Muscle of leg (tissue), 3 donors: ENCODE measurements at regions not wholly inside any gene's neighbourhood (a gene's known extent, or its start where the extent isn't known, plus 50 kb on each side); places are given as distances from the start of the nearest gene placed in this dataset.

Experiments used
- DNase-seq: peaks from one replicate; pipeline ENCODE4 v3.0.0; 2013
- H3K27ac ChIP-seq: one replicate; pipeline ENCODE4 v1.5.1; 2013; ENCODE audit warnings: mild to moderate bottlenecking, low read length, control low read depth
- H3K27me3 ChIP-seq: one replicate; pipeline ENCODE4 v1.6.1; 2013; ENCODE audit warnings: low read length; ENCODE audit not compliant: control insufficient read depth, insufficient read depth
- H3K36me3 ChIP-seq: one replicate; pipeline ENCODE4 v1.6.1; 2013; ENCODE audit warnings: low read length; ENCODE audit not compliant: control insufficient read depth, insufficient read depth
- H3K4me1 ChIP-seq: one replicate; pipeline ENCODE4 v1.6.1; 2013; ENCODE audit warnings: low read length; ENCODE audit not compliant: control insufficient read depth, insufficient read depth
- H3K4me3 ChIP-seq: one replicate; pipeline ENCODE4 v1.5.1; 2013; ENCODE audit warnings: low read length, control low read depth
- H3K9me3 ChIP-seq: replicated peaks from 2 replicates; pipeline ENCODE4 v1.6.1; 2013; ENCODE audit warnings: low read depth, low read length; ENCODE audit not compliant: control insufficient read depth
- WGBS: methylation state at CpG from one replicate; pipeline ENCODE4 v1.1.5; 2013; ENCODE audit warnings: missing lambda C conversion rate; ENCODE audit not compliant: insufficient coverage; 5-methylcytosine and 5-hydroxymethylcytosine counted together

DNA sequence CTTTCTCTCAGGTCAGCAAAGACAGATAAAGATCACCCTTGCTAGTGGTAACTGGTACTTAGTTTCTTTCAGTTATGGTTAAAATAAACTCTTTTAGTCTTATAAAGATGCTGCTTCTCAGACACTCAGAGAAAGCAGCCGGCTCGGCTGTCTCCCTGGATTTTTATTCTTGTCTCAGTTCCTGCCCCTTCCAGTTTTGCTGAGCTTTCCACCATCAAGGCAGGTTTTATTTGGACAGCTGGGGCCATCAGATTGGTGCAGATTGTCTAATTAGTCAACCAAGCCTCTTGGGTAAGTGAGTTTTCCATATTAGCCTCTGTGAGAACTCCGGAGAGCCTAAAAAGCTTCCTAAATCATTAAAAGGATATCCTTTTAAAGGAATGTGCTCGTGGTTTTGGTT is 130.8 kb upstream of the BMP4 start:
- WGBS, result no CpG with 5 or more reads among the region's 4 CpGs
- Histone ChIP-seq H3K9me3 (peaks cover under 1% of the 10 kb centered on the region), H3K36me3 (no peaks in the 10 kb centered on the region), H3K4me3 (no peak overlapping the region), H3K27me3 (no peaks in the 10 kb centered on the region), H3K4me1 (peaks cover 9% of the 10 kb centered on the region), H3K27ac (no peak overlapping the region)
- no peak for DNase-seq

GRCh38 chr14:54088271-54088670 is 131.6 kb upstream of the BMP4 start:
- peaks cover 9% of the 10 kb centered on the region for H3K4me1 ChIP-seq
- H3K4me3 ChIP-seq, result no peak overlapping the region
- DNase-seq, result no peak
- WGBS, result no CpG with 5 or more reads among the region's 3 CpGs
- peaks cover 3% of the 10 kb centered on the region for H3K9me3 ChIP-seq
- no peak overlapping the region for H3K27ac ChIP-seq
- no peaks in the 10 kb centered on the region for H3K27me3 ChIP-seq
- H3K36me3 ChIP-seq, result no peaks in the 10 kb centered on the region

- Histone ChIP-seq H3K4me3 (no peak overlapping the region), H3K9me3 (peaks cover 10% of the 10 kb centered on the region), H3K27me3 (no peaks in the 10 kb centered on the region), H3K27ac (no peak overlapping the region), H3K36me3 (no peaks in the 10 kb centered on the region), H3K4me1 (peaks cover 9% of the 10 kb centered on the region)
- 100% methylated on average over 1 of the region's 1 CpG for WGBS
- no peak for DNase-seq
Observed at GRCh38 chr14:54090274-54090673, 133.6 kb upstream of the BMP4 start.

- no peak for DNase-seq
- H3K9me3 ChIP-seq, result peaks cover 10% of the 10 kb centered on the region
- no peak overlapping the region for H3K4me3 ChIP-seq
- no peaks in the 10 kb centered on the region for H3K27me3 ChIP-seq
- H3K36me3 ChIP-seq, result no peaks in the 10 kb centered on the region
- H3K27ac ChIP-seq, result no peak overlapping the region
- no peaks in the 10 kb centered on the region for H3K4me1 ChIP-seq
Observed at GRCh38 chr14:54094765-54095164, 138.1 kb upstream of the BMP4 start.

DNA sequence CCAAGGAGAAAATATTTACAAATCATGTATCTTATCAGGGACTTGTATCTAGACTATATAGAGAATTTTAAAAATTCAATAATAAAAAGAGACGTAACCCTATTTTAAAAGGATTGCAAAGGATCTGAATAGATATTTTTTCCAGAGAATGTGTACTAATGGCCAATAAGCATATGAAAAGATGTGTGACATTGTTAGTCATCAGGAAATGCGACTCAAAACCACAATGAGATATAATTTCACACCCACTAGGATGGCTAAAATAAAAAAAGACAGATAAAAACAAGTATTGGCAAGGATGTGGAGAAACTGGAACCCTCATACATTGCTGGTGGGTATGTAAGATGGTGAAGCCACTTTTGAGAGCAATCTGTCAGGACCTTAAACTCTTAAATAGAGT is 141.9 kb upstream of the BMP4 start:
- H3K27ac ChIP-seq, result no peak overlapping the region
- no peak for DNase-seq
- H3K4me3 ChIP-seq, result no peak overlapping the region
- H3K4me1 ChIP-seq, result no peaks in the 10 kb centered on the region
- WGBS, result no CpG with 5 or more reads among the region's 2 CpGs
- no peaks in the 10 kb centered on the region for H3K27me3 ChIP-seq
- H3K9me3 ChIP-seq, result peaks cover 4% of the 10 kb centered on the region
- no peaks in the 10 kb centered on the region for H3K36me3 ChIP-seq

- no peak overlapping the region for H3K4me3 ChIP-seq
- no peaks in the 10 kb centered on the region for H3K27me3 ChIP-seq
- H3K27ac ChIP-seq, result no peak overlapping the region
- H3K36me3 ChIP-seq, result no peaks in the 10 kb centered on the region
- WGBS, result 83% methylated on average over 1 of the region's 4 CpGs
- no peak for DNase-seq
- H3K4me1 ChIP-seq, result peaks cover 5% of the 10 kb centered on the region
- H3K9me3 ChIP-seq, result no peaks in the 10 kb centered on the region
Observed at GRCh38 chr14:54102051-54102456, 145.4 kb upstream of the BMP4 start.

GRCh38 chr14:54102530-54102929 is 145.9 kb upstream of the BMP4 start:
- Histone ChIP-seq H3K36me3 (no peaks in the 10 kb centered on the region), H3K4me1 (peaks cover 6% of the 10 kb centered on the region), H3K27ac (no peak overlapping the region), H3K9me3 (no peaks in the 10 kb centered on the region), H3K27me3 (no peaks in the 10 kb centered on the region), H3K4me3 (no peak overlapping the region)
- no peak for DNase-seq

GRCh38 chr14:54104601-54105145 is 148.0 kb upstream of the BMP4 start:
- H3K4me1 ChIP-seq, result peaks cover 6% of the 10 kb centered on the region
- no peak for DNase-seq
- H3K9me3 ChIP-seq, result no peaks in the 10 kb centered on the region
- WGBS, result no CpG with 5 or more reads among the region's 3 CpGs
- no peaks in the 10 kb centered on the region for H3K36me3 ChIP-seq
- H3K4me3 ChIP-seq, result no peak overlapping the region
- H3K27me3 ChIP-seq, result no peaks in the 10 kb centered on the region
- H3K27ac ChIP-seq, result no peak overlapping the region

DNA sequence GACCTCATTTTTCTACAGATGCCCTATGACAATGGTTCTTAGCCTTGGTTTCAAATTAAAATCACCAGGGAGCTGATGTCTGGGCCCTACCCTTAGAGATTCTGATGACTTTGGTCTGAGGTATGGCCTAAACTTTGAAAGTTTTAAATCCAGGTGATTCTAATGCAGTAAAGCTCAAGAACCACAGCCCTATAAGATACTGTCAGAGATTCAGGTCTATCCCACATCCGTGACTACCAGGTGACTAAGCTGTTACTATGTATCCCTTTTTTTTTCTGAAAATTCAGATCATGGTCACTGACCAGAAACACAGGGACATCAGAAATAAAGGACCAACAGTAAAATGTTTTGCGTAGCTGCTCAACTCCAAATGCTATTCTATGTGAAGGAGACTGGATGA is 148.8 kb upstream of the BMP4 start:
- WGBS, result no CpG with 5 or more reads among the region's 2 CpGs
- no peak overlapping the region for H3K27ac ChIP-seq

DNA sequence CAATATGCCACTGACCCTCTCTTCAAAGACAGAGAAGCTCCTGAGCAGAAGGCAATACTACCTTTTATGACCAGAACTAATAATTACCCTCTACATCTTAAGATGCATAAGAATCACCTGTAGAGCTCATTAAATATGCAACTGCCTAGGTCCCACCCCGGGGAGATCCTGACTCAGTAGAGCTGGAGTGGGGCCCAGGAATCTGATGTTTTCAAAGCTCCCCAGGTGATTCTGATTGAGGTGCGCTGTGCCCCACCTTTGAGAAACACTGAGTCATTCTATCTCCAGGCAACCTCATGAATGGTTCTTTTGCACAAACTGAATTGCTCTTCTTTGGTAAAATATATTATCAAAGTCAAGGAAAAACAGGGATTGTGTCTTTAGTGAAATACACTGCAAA is 149.3 kb upstream of the BMP4 start:
- H3K9me3 ChIP-seq, result no peaks in the 10 kb centered on the region
- peaks cover 6% of the 10 kb centered on the region for H3K4me1 ChIP-seq
- H3K27ac ChIP-seq, result no peak overlapping the region
- H3K27me3 ChIP-seq, result no peaks in the 10 kb centered on the region
- DNase-seq, result no peak
- WGBS, result 77% methylated on average over 2 of the region's 2 CpGs
- no peak overlapping the region for H3K4me3 ChIP-seq
- H3K36me3 ChIP-seq, result no peaks in the 10 kb centered on the region

More for the DNA sequence above, 148.8 kb upstream of the BMP4 start:
- Histone ChIP-seq H3K27me3 (no peaks in the 10 kb centered on the region), H3K9me3 (no peaks in the 10 kb centered on the region), H3K4me3 (no peak overlapping the region), H3K4me1 (peaks cover 6% of the 10 kb centered on the region), H3K36me3 (no peaks in the 10 kb centered on the region)
- DNase-seq, result no peak

GRCh38 chr14:54106661-54107377 is 150.2 kb upstream of the BMP4 start:
- H3K9me3 ChIP-seq, result no peaks in the 10 kb centered on the region
- H3K4me3 ChIP-seq, result no peak overlapping the region
- H3K27me3 ChIP-seq, result no peaks in the 10 kb centered on the region
- H3K36me3 ChIP-seq, result no peaks in the 10 kb centered on the region
- H3K4me1 ChIP-seq, result peaks cover 6% of the 10 kb centered on the region
- peak; percentile 83 for DNase-seq
- H3K27ac ChIP-seq, result peak overlapping the region; percentile 45
- WGBS, result 21% methylated on average over 4 of the region's 6 CpGs
